GM18502 (cell line): ENCODE measurements at regions not wholly inside any gene's neighbourhood (a gene's known extent, or its start where the extent isn't known, plus 50 kb on each side); places are given as distances from the start of the nearest gene placed in this dataset.
"Not testable (repeated sequence)": the region's sequence is repeated elsewhere in the genome, so short reads cannot be mapped to it uniquely, and the experiment has no call there.

Source experiments
- ATAC-seq: cut with Tn5 transposase; IDR thresholded peaks from one replicate; pipeline ENCODE4 v1.9.1; 2021; ENCODE audit warnings: mild to moderate bottlenecking; ENCODE audit not compliant: unreplicated experiment, poor library complexity

DNA sequence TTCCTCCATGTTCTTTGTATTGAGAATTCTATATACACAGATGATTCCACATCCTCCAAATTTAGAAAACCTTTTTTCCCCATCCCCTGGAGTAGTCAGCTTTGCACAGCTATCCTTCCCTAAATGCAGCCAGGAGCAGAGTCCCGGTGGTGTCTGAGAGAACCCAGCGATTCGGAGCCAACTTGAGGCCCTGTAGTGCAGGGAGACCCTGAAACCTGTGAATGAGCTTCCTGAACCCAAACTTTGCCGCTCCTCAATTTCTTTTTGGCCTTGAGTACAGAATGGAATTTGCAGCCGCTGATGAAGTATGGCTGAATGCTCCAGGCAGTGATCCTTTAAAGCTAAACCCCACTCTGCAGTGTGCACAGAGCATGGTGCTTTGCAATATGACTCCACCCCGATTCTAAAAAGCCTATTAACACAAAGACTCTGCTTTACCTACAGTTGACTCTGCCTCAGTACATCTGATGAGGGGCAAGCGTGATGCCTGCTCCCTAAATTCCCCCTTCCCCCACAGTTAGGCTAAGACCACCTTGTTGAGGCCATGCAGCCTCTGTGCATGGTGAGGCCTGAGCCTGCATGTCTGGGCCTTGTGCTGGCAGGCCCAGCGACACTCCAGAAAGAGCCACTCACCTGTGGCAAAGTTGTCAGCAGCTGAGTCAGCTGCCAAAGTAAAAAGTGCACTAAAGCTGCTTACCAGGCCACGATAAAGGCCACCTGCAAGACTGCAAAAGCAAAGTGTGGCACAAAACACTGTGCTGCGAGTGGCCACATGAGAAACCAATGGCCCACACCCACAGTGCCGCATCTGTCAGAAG lies 82.1 kb downstream of the PLEKHG1 start:
- no peak for ATAC-seq

DNA sequence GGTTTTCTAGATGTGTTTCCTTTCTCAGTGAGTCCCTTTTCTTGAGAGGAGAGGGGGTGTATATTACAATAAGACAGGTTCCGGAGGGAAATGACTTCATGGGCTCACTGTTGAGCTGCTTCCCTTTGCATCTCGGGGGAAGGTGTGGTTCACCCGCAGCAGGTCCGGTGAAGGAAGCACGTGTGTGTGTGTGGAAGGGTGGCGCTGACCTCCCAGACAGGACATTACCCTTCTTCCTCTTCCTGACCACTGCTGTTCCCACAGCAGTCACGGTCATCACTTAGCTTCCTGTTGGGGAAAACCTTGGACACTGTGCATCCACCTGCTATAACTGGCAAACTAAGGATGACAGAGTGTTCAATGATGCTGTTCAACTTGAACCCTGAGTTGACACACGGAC lies 83.6 kb downstream of the PLEKHG1 start:
- ATAC-seq: no peak

DNA sequence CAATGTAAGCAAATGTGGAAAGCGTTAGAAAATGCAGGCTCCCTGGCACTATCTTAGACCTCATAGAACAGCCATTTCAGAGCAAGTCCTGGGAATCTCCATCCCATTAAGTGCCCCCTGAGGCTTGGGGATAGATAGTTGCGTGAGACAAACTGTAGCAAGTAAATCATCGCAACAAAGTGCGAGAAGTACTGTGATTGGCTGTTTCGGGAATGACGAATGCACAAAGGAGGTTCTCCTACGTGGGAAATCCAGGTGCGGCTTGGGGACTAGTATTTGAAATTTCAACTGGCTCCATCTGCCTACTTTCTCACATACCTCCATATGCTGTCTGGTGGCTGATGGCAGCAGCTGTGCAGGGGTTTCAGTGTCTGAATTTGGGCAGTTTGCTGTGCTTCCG lies 84.5 kb downstream of the PLEKHG1 start:
- no peak for ATAC-seq

DNA sequence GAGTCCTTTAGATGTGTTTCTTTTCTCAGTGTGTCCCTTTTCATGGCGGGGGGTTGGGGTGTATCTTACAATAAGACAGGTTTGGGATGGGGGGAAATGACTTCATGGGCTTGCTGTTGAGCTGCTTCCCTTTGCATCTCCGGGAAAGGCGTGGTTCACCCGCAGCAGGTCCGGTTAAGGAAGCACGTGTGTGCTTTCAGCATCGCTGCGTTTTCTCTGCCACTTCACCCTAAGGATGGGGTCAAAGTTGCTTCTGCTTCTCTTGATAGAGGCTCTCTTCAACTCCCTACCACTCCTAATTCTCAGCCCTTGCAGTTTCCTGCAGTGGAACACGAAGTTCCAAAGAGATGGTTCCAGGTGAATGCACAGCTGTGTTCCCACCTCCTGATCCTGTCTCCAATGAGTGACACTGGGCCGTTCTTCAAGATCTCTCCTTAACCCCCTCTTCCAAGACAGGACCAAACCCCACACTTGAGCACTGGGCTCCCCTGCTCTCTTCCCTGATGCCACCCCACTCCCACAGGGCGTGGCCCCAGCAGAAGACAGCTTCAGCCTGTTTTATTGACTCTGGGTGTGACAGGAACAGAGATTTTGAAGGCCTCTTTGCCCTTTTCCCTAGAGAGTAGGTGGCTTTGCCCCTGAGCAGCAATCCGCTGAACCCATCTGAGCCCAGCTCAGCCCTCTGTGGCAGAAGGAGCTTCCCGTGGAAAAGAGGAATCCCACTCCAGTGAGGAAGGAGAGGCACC lies 85.2 kb downstream of the PLEKHG1 start:
- no peak for ATAC-seq

DNA sequence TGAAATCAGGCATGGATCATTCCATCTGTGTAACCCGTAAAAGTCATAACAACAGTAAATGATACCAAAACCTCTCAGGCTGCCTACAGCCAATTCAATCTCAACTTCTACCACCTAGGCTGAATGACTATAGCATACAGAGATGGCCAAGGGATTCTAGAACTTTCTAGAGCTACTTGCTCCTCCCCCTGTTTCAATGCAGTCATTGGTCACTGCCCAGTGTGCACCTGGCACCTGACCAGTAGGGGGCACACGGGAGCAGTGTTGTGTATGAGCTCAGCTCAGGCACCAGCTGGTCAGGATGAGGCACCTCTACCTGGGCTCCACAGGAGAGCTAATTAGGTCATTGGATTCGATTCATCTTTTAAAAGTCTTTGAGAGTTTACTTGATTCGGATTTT lies 86.2 kb downstream of the PLEKHG1 start:
- ATAC-seq: peak; percentile 78

DNA sequence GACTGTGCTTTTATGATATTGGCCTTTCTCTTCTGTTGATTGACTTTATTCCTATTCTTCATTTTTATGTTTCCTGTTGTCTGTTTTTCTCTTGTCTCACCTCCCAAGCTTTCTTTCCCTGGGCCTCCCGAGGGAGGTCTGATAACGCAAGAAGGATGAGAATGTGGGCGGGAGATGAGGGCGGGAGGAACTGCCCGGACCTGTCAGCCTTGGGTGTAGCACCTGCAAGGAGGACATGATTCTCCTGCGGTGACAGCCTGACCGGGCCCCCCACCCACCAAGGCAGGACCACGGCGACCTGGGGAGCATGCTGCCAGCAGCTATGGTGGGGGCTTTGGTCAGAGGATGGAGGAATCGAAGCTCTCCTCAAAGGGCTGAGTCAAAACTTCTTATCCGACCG lies 86.9 kb downstream of the PLEKHG1 start:
- ATAC-seq: no peak

DNA sequence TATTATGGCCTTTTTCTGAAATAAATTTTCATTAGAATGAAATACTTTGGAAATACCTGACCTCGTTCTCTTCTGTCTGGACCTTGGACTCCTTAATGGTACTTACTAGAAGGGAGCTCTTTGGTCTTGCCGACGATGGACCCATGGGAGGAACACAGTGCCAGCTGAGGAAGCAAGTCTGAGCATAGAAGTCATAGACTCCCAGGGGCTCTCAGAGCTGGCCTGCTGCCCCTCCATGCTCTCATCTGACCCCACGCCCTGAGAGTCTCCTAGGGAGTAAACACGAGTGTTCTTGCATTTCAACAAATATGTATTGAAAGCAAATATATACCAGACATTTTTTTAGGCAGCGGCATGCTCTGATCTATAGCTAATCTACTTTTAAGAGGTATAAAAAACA lies 87.8 kb downstream of the PLEKHG1 start:
- no peak for ATAC-seq

GRCh38 chr6:150689900-150690590 lies 90.4 kb downstream of the PLEKHG1 start:
- ATAC-seq: no peak

DNA sequence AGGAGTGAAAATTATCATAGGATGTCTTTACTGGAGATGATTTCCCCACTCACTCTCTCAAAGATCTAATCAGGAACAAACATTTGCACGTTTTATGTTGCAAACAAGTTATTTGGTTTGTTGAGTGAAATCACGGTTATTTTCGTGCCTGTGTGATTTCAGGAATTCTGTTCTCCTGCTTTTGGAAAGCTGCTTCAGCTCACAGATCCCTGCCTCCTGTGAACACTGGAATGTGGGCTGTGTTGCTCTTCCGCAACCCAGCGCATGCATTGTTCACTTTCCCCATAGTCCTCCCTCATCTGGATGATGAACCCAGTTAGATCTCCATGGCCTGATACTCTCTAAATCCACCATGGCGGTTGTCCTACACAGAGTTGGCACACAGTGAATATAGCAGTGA lies 91.0 kb downstream of the PLEKHG1 start:
- no peak for ATAC-seq

- no peak for ATAC-seq
Observed at GRCh38 chr6:150691463-150691862, 91.8 kb downstream of the PLEKHG1 start.

DNA sequence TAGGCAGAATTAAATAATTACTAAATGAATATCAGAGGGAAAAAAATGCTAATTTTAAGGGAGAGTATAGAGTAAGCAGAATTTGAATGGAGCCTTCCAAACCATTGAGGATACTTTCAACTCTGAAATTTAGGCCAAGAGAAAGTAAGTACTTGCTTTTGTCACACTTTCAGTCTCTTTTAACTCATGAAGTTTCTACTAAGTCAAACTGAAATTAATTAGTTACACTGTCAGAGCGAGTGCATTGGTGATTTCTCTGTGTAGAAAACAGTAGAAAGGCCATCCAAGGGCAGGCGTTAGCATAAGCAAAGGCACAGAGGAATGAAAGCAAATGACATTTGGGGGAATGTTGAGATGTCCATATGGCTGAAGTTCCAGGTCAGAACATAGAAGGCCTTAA lies 92.9 kb downstream of the PLEKHG1 start:
- ATAC-seq: no peak

DNA sequence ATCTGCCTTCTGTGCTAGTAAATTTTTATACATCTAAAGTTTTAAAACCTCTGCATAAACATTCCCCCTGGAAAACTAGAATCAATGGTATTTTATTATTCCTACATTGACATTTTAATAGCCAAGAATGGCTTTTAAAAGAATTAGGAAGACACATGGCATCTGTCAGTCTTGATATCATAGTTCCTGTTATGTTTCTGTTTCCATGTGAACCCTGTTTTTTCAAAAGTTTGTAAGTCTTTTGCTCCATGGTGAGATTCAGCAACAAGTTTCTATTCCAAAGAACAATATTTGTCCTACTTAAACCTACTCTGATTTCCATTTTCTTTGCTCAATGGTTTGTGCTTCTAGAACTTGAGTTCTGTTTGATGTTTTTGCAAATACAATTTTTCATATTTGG lies 95.2 kb downstream of the PLEKHG1 start:
- ATAC-seq: no peak

- no peak for ATAC-seq
Observed at GRCh38 chr6:150695652-150696051, 96.0 kb downstream of the PLEKHG1 start.

GRCh38 chr6:150696190-150696589 lies 96.5 kb downstream of the PLEKHG1 start:
- no peak for ATAC-seq

DNA sequence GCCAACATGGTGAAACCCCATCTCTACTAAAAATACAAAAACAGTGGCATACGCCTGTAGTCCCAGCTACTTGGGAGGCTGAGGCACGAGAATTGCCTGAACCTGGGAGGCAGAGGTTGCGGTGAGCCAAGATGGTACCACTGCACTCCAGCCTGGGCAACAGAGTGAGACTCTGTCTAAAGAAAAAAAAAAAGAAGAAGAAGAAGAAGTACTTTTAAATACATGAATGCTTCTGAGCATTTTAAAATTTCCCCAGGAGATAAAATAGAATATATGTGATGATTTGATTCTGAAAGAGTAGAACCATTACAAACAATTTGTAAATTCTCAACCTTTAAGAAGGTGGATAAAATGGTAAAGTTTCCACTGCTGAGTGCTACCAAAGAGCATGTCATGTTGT lies 97.2 kb downstream of the PLEKHG1 start:
- ATAC-seq: not testable (repeated sequence)

DNA sequence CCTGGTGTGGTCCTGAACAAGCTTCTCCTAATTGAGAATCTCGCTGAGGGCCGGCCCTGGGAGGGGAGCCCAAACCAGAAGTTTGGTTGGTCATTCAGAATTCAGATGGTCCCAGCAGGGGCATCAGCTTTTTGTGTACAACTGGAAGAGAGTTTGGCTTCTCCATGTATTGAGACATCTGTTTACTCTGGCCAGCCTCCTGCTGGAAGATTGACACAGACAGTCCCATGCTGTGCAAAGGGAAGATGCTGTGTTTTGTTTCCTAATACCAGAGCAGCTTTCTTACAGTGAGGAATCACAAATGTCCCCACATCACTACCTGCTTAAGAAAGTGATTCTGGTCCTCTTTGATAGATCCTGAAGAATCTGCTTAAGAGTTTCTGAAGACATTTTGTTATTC lies 97.8 kb downstream of the PLEKHG1 start:
- no peak for ATAC-seq

- ATAC-seq: no peak
Observed at GRCh38 chr6:150698391-150698790, 98.7 kb downstream of the PLEKHG1 start.

DNA sequence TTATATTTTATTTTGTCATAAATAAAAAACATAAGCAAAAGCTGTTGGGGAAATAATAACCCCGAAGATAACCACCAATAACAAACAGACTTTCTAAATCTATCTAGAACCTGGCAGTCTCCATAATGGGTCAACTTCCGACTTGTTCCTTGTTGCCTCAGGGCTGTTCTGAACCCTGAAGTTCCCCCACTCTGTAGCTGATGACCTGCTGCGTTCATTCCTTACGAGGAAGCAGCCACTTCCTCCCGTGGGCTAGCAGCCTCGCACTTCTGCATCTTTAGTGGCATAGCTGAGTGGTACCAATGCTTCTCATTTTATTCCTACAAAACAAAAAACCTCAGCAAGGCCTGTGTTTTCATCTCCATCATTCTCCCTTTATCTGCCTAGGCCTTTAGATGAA lies 103.0 kb downstream of the PLEKHG1 start:
- ATAC-seq: no peak

DNA sequence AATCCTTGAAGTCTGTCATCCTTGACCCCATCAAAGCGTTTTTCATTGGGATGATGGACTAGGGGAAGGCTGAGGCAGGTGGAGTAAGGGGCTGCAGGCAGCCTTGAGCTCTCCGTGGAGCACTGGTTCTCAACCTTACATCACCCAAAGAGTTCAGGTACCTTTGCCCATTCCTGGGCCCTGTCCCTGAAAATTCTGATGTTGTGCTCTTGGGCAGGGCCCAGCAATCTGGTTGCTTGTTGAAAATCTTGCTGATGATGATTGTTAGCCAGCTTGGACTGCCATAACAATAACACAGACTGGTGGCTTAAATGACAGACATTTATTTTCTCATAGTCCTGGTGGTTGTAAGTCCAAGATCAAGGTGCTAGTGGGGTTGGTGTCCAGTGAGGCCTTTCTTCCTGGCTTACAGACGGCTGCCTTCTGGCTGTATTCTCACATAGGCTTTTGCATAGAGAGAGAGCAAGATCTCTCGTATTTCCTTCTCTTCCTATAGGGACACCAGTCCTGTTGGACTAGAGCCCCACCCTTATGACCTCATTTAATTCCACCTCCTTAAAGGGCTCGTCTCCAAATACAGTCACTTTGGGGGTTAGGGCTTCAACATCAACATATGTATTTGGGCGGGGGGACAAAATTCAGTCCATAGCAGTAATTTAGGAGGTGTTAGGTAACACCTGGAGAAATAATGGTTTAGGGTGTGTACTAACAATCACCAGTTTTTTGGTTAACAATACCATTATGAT lies 104.9 kb downstream of the PLEKHG1 start:
- ATAC-seq: no peak

- no peak for ATAC-seq
Observed at GRCh38 chr6:150705392-150705791, 105.7 kb downstream of the PLEKHG1 start.

DNA sequence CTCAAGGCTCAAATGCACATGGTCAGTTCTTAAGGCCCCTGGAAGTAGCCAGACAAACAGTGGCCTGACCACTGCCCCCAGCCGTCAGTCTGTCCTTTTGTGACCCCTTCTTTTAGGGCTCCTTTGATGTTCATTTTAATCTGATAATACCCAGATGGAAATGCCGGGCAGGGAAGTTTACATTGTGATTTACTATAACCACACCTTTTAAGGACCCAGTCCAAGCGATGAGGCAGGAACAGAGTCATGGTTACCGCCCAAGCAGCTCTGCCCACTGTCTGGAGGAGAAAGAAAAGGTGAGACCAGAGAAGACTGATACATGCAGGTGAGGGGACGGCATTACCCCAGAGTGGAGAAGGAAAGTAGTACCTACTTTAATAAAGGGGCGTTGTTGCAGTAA lies 110.6 kb downstream of the PLEKHG1 start:
- ATAC-seq: no peak
